ENCODE measurements at regions not wholly inside any gene's neighbourhood (a gene's known extent, or its start where the extent isn't known, plus 50 kb on each side); places are given as distances from the start of the nearest gene placed in this dataset.

GRCh38 chr3:118396491-118396890, 638.2 kb downstream of the IGSF11 start:
- H3K27ac ChIP-seq: no peak overlapping the region
- H3K4me3 ChIP-seq: no peak overlapping the region
- no peaks in the 10 kb centered on the region for H3K36me3 ChIP-seq
- no peaks in the 10 kb centered on the region for H3K4me1 ChIP-seq
- no peaks in the 10 kb centered on the region for H3K9me3 ChIP-seq
- intact Hi-C loops (cut with DNase I): no loop called here
- DNase-seq (ENCODE audit: extremely low spot score in 2 of 2): no peak
- no peaks in the 10 kb centered on the region for H3K27me3 ChIP-seq
- no peak for TF ChIP-seq POLR2A (IDR thresholded peaks at IDR 0.05)
- TF ChIP-seq POLR2AphosphoS5 (IDR thresholded peaks at IDR 0.05; ENCODE audit: insufficient read depth in 1 of 2, low read depth in 1 of 2): no peak
- TF ChIP-seq CTCF (IDR thresholded peaks at IDR 0.05): no peak

GRCh38 chr3:118400086-118400485, 634.6 kb downstream of the IGSF11 start:
- no peaks in the 10 kb centered on the region for H3K27me3 ChIP-seq
- intact Hi-C loops (cut with DNase I): no loop called here
- no peaks in the 10 kb centered on the region for H3K36me3 ChIP-seq
- no peaks in the 10 kb centered on the region for H3K4me1 ChIP-seq
- H3K9me3 ChIP-seq: no peaks in the 10 kb centered on the region
- DNase-seq (ENCODE audit: extremely low spot score in 2 of 2): no peak
- no peak overlapping the region for H3K27ac ChIP-seq
- no peak overlapping the region for H3K4me3 ChIP-seq
- TF ChIP-seq POLR2A (IDR thresholded peaks at IDR 0.05): no peak
- no peak for TF ChIP-seq CTCF (IDR thresholded peaks at IDR 0.05)
- no peak for TF ChIP-seq POLR2AphosphoS5 (IDR thresholded peaks at IDR 0.05; ENCODE audit: insufficient read depth in 1 of 2, low read depth in 1 of 2)

- no peaks in the 10 kb centered on the region for H3K36me3 ChIP-seq
- intact Hi-C loops (cut with DNase I): no loop called here
- no peaks in the 10 kb centered on the region for H3K9me3 ChIP-seq
- DNase-seq (ENCODE audit: extremely low spot score in 2 of 2): no peak
- no peaks in the 10 kb centered on the region for H3K4me1 ChIP-seq
- H3K4me3 ChIP-seq: no peak overlapping the region
- no peak overlapping the region for H3K27ac ChIP-seq
- TF ChIP-seq POLR2A (IDR thresholded peaks at IDR 0.05) (no peak), CTCF (IDR thresholded peaks at IDR 0.05) (no peak), POLR2AphosphoS5 (IDR thresholded peaks at IDR 0.05; ENCODE audit: insufficient read depth in 1 of 2, low read depth in 1 of 2) (no peak)
- H3K27me3 ChIP-seq: no peaks in the 10 kb centered on the region
Measured at GRCh38 chr3:118400886-118401285, 633.8 kb downstream of the IGSF11 start.

GRCh38 chr3:118401887-118402286, 632.8 kb downstream of the IGSF11 start:
- H3K9me3 ChIP-seq: no peaks in the 10 kb centered on the region
- no peak for DNase-seq (ENCODE audit: extremely low spot score in 2 of 2)
- H3K27me3 ChIP-seq: no peaks in the 10 kb centered on the region
- TF ChIP-seq POLR2AphosphoS5 (IDR thresholded peaks at IDR 0.05; ENCODE audit: insufficient read depth in 1 of 2, low read depth in 1 of 2) (no peak), CTCF (IDR thresholded peaks at IDR 0.05) (no peak), POLR2A (IDR thresholded peaks at IDR 0.05) (no peak)
- H3K27ac ChIP-seq: no peak overlapping the region
- H3K4me3 ChIP-seq: no peak overlapping the region
- no peaks in the 10 kb centered on the region for H3K4me1 ChIP-seq
- no peaks in the 10 kb centered on the region for H3K36me3 ChIP-seq
- intact Hi-C loops (cut with DNase I): no loop called here

GRCh38 chr3:118402971-118403370, 631.7 kb downstream of the IGSF11 start:
- H3K36me3 ChIP-seq: no peaks in the 10 kb centered on the region
- DNase-seq (ENCODE audit: extremely low spot score in 2 of 2): no peak
- no peak overlapping the region for H3K4me3 ChIP-seq
- H3K27me3 ChIP-seq: no peaks in the 10 kb centered on the region
- no peak overlapping the region for H3K27ac ChIP-seq
- intact Hi-C loops (cut with DNase I): no loop called here
- H3K4me1 ChIP-seq: no peaks in the 10 kb centered on the region
- no peak for TF ChIP-seq CTCF (IDR thresholded peaks at IDR 0.05)
- H3K9me3 ChIP-seq: no peaks in the 10 kb centered on the region
